ENCODE measurements at regions not wholly inside any gene's neighbourhood (a gene's known extent, or its start where the extent isn't known, plus 50 kb on each side); places are given as distances from the start of the nearest gene placed in this dataset.

DNA sequence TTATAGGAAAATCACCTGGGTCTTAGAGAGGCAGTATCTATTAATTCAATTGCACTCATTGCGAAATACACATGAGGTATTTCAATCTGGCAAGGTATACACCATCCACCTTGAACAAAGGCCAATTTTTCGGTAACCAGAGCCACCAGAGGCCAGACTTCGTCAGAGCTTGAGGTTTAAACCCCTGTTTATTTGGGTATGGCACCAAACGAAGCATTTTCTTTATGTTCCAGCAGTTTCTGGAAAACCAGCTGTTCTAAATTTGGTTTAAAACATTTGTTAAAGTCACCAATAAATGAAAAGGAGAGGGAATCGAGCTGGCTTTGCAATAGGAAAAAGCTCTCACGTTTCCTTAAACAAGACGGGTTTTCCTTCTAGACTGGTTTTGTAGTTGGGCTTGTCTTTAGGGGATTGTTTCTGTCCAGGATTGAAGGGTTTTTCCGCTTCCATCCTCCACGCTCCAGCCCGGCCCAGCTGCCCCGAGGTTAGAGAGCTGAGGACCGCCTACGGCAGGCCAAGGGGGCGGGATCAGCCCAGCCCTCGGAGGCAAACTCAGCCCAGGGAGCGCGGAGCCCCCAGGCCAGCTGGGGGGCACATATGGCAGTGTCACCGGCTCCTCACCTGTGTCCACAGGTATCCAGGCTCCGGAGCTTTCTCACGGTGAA lies 539.4 kb upstream of the MGMT start:
- TF ChIP-seq, protein P1, sequence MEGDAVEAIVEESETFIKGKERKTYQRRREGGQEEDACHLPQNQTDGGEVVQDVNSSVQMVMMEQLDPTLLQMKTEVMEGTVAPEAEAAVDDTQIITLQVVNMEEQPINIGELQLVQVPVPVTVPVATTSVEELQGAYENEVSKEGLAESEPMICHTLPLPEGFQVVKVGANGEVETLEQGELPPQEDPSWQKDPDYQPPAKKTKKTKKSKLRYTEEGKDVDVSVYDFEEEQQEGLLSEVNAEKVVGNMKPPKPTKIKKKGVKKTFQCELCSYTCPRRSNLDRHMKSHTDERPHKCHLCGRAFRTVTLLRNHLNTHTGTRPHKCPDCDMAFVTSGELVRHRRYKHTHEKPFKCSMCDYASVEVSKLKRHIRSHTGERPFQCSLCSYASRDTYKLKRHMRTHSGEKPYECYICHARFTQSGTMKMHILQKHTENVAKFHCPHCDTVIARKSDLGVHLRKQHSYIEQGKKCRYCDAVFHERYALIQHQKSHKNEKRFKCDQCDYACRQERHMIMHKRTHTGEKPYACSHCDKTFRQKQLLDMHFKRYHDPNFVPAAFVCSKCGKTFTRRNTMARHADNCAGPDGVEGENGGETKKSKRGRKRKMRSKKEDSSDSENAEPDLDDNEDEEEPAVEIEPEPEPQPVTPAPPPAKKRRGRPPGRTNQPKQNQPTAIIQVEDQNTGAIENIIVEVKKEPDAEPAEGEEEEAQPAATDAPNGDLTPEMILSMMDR (IDR thresholded peaks at IDR 0.05; ENCODE audit: low read depth, low read length), result no peak
- no peak for DNase-seq (ENCODE audit: extremely low read depth, low read depth)

- TF ChIP-seq, protein P1 (IDR thresholded peaks at IDR 0.05; ENCODE audit: low read depth, low read length), result no peak
- no peak for DNase-seq (ENCODE audit: extremely low read depth, low read depth)
These were observed 538.7 kb upstream of the MGMT start for GRCh38 chr10:128928231-128928836.

DNA sequence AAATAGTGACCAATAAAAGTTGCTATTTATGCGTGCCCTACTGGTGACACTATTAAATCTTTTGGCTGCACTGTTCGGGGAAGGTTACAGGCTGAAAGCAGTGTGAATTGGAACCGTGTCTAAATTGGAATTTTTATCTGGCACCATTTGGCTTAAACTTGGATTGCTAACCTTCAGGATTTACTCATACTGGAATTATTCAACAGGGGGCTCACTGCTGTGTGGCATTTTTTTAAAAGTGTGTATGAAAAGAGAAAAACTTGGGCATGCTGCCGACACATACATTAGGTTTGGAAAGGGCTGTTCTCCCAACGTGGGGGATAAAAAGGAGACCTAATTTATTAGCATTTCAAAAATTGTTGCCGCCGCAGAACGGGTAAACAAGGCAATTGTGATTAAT lies 537.9 kb upstream of the MGMT start:
- no peak for DNase-seq (ENCODE audit: extremely low read depth, low read depth)
- TF ChIP-seq, protein P1 (IDR thresholded peaks at IDR 0.05; ENCODE audit: low read depth, low read length), result no peak

- TF ChIP-seq, protein P1 (IDR thresholded peaks at IDR 0.05; ENCODE audit: low read depth, low read length), result no peak
- DNase-seq (ENCODE audit: extremely low read depth, low read depth), result no peak
These were observed 537.3 kb upstream of the MGMT start for GRCh38 chr10:128929767-128930166.

DNA sequence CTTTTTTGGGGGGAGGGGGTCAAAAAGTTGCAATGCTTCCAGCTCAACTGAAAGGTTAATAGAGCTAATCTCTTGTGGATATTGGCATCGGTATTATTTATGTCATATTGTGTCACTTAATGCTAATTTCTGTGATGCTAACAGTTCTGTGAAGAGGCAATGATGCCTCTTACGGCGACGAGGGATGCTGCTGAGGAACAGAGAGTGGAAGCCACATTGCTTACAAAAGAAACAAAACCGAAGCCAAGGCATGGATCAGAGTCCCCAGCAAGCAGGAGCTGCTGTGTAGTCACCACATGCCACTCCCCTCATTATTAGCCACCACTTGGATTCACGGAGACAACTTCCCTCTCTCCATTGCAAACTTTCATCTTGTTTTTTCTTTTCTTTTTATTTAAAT lies 536.5 kb upstream of the MGMT start:
- DNase-seq (ENCODE audit: extremely low read depth, low read depth), result no peak
- TF ChIP-seq, protein P1 (IDR thresholded peaks at IDR 0.05; ENCODE audit: low read depth, low read length), result no peak

- TF ChIP-seq, protein P1 (IDR thresholded peaks at IDR 0.05; ENCODE audit: low read depth, low read length), result no peak
- DNase-seq (ENCODE audit: extremely low read depth, low read depth), result no peak
These were observed 534.8 kb upstream of the MGMT start for GRCh38 chr10:128932071-128932820.

DNA sequence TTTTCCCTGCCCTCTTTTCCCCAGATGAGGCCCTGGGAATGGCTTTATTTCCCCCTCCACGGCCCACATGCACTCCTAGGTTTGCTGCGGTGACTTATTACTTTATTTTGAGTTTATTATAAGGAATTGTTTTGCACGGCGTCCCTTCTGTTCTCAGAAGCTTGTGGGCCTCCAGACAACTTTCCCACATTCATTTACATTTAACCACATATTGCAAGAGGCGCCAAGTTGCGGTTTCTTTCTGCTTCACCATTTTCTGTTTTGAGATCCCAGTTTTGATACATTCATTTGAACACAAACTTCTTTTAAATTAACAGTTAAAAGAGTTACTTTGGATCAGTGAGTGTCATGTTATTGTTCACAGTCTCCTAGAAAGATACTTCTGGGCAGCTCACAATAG lies 532.5 kb upstream of the MGMT start:
- TF ChIP-seq, protein P1 (IDR thresholded peaks at IDR 0.05; ENCODE audit: low read depth, low read length), result no peak
- no peak for DNase-seq (ENCODE audit: extremely low read depth, low read depth)
